NB4 (cell line): ENCODE measurements at regions not wholly inside any gene's neighbourhood (a gene's known extent, or its start where the extent isn't known, plus 50 kb on each side); places are given as distances from the start of the nearest gene placed in this dataset.

Source experiments
- DNase-seq: peaks from one replicate; pipeline ENCODE4 v3.0.0; 2010; ENCODE audit warnings: low read depth
- H3K4me3 ChIP-seq: one replicate; pipeline ENCODE4 v1.5.1; 2011; ENCODE audit warnings: mild to moderate bottlenecking, low read depth, low read length, moderate library complexity
- MYC ChIP-seq: IDR thresholded peaks from 2 replicates; pipeline ENCODE4 v1.6.1; 2011; ENCODE audit warnings: low read depth, low read length
- POLR2A ChIP-seq: IDR thresholded peaks from 2 replicates; pipeline ENCODE4 v1.6.1; 2011; ENCODE audit warnings: mild to moderate bottlenecking; ENCODE audit not compliant: insufficient read length; ENCODE audit errors: extremely low read depth
- TF ChIP-seq, protein P1 (sequence below): IDR thresholded peaks from one replicate; pipeline ENCODE4 v1.5.1; 2012; ENCODE audit warnings: low read depth, low read length
- TF ChIP-seq, protein P2 (sequence below): IDR thresholded peaks from 2 replicates; pipeline ENCODE4 v1.6.1; 2011; ENCODE audit warnings: low read depth, low read length

DNA sequence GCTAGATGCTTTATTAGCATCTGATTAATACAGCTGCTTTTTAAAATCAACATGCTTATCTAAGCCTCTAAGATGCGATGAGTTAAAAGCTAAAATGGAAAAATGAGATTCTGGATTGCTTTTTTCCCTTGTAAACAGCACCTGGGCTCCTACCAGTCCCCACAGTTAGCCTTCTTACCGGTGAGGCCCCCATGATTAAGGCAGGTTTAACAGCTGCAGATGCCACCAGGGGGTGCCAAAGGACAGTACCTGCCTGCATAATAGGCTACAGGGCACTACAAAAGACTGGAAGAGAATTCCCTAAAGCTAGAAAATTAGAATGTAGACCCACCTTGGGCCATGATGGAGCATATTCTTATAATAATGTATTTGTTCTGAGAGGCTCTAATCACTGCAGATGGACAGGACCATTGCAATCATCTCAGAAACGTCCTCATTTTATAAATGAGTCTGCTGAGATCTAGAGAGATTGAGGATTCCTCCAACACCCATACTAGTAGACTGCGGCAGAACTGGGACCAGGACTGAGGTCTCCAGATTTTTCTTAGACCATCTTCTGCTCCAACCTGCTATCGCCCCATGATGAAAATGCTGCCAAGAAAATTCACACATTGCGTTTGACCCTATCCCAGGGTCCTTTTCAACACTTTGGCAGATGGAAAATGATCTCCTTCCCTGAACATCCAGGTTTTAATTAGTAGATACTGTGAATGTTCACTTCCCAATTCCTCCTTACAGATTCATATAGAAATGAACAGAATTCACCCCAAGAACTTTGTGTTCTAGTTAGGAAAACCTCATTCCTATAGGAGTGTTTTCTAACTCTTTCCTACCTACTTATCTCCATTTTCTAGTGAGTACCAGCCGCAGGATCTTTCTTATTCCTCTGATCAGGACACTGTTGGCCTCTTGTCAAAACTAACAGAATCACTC is 148.8 kb downstream of the RPS12 start:
- peak; percentile 63 for DNase-seq
- TF ChIP-seq MYC, result no peak
- TF ChIP-seq, protein P1, sequence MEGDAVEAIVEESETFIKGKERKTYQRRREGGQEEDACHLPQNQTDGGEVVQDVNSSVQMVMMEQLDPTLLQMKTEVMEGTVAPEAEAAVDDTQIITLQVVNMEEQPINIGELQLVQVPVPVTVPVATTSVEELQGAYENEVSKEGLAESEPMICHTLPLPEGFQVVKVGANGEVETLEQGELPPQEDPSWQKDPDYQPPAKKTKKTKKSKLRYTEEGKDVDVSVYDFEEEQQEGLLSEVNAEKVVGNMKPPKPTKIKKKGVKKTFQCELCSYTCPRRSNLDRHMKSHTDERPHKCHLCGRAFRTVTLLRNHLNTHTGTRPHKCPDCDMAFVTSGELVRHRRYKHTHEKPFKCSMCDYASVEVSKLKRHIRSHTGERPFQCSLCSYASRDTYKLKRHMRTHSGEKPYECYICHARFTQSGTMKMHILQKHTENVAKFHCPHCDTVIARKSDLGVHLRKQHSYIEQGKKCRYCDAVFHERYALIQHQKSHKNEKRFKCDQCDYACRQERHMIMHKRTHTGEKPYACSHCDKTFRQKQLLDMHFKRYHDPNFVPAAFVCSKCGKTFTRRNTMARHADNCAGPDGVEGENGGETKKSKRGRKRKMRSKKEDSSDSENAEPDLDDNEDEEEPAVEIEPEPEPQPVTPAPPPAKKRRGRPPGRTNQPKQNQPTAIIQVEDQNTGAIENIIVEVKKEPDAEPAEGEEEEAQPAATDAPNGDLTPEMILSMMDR, result peak; percentile 76
- no peak for TF ChIP-seq POLR2A
- TF ChIP-seq, protein P2, sequence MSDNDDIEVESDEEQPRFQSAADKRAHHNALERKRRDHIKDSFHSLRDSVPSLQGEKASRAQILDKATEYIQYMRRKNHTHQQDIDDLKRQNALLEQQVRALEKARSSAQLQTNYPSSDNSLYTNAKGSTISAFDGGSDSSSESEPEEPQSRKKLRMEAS, result no peak
- no peak overlapping the region for H3K4me3 ChIP-seq

DNA sequence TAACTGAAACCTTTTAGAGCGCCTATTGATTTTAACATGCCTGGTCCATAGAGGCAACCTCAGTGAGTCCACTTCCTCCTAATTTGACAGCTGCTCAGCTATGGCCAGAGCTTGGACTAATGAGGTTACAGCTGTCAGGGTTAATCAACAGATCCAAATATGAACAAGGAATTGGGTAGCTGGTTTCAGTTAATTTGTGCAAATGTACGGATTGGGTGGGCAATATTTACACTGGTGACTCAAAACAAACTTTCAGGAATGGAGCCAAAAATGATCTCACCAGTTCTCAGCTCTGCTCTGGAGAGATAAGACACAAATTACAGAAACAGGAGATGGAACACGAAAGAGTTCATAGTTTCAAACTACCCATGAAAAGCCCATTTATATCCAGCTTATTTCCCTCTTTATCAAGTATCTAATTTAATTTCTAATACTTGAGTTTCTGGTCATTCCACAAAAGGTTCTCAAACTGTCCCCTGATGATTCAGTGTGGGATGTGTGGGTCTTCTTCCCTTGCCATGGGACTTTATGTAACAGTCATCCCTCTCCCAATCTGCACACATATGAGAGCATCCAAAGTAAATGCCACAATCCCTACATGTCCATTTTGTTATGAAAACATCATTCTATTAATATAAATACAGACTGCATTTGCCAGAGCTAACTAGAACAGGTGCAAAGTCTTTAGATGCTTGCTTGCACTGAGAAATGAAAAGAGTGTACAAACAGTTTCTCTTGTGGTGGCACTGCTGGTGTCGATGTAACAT is 149.9 kb downstream of the RPS12 start:
- DNase-seq, result no peak
- TF ChIP-seq, protein P2, result no peak
- no peak for TF ChIP-seq POLR2A
- TF ChIP-seq, protein P1, result no peak
- no peak for TF ChIP-seq MYC
- no peak overlapping the region for H3K4me3 ChIP-seq

DNA sequence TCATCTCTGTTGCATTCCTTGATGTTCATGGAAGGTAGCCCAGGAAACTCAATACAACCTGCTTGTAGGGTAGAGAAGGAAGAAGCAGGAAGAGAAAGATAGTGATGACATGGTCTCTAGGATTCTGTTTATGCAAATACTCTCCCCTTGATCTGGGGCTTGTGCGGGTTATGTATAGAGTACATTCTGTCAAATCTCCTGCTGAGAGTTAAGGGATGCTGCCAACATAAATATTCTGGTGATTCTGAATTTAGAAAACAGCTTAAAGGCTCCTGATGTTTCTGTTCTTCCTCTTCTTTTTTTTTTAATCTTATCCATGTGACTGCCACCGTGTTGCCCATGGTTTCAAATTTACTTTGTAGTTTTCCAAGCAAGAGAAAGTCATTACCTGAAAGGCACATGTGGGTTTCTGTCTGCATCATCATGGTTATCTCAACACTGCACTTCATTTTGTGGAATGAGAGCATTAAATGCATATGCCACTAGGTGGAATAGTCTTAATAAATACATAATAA is 150.6 kb downstream of the RPS12 start:
- no peak overlapping the region for H3K4me3 ChIP-seq
- TF ChIP-seq, protein P2, result no peak
- TF ChIP-seq POLR2A (no peak), MYC (no peak)
- TF ChIP-seq, protein P1, result no peak
- DNase-seq, result no peak

DNA sequence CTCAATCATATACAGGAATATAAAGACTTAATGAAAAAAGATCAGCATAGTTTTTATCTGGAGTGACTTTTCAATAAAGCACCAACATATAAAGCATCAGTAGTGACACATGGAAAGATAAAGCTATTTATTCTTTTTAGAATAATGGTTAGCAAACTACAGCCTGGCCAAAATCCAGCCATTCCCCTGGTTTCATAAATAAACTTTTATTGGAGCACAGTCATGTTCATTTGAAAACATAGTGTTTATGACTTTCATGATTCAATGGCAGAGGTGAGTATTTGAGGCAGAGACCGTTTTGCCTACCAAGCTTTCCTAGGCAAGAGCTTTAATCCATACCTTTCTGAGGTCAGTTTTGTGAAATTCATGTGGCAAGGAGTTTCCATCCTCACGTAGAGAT is 153.5 kb downstream of the RPS12 start:
- DNase-seq, result no peak
- TF ChIP-seq, protein P2, result no peak
- TF ChIP-seq POLR2A (no peak), MYC (no peak)
- TF ChIP-seq, protein P1, result no peak
- H3K4me3 ChIP-seq, result no peak overlapping the region

DNA sequence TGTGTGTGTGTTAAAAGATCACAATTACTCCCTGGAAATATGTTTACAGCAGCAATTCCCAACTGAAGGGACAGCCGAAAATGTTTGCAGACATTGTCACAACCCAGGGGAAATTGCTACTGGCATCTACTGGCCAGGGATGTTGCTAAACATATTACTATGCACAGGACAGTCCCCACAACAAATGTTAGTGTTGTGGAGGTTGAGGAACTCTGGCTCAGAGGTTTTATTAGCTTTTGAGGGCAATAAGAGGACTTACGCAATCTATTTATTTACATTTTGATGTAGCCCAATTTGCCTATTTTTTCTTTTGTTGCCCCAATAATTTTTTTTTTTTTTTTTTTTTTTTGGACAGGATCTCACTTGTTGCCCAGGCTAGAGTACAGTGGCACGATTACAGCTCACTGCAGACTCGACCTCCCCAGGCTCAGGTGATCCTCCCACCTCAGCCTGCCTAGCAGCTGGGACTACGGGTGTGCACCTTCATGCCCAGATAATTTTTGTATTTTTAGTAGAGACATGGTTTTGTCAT is 154.1 kb downstream of the RPS12 start:
- DNase-seq, result no peak
- no peak overlapping the region for H3K4me3 ChIP-seq
- TF ChIP-seq, protein P1, result no peak
- TF ChIP-seq MYC (no peak), POLR2A (no peak)
- TF ChIP-seq, protein P2, result no peak
